ENCODE measurements at regions not wholly inside any gene's neighbourhood (a gene's known extent, or its start where the extent isn't known, plus 50 kb on each side); places are given as distances from the start of the nearest gene placed in this dataset.

GRCh38 chr7:131173145-131173890, 154.4 kb upstream of the MKLN1 start:
- TF ChIP-seq POLR2A (IDR thresholded peaks at IDR 0.05): no peak
- TF ChIP-seq CTCF (IDR thresholded peaks at IDR 0.05): no peak

Data from testis (tissue), 2 donors.